H1 (cell line): ENCODE measurements at regions not wholly inside any gene's neighbourhood (a gene's known extent, or its start where the extent isn't known, plus 50 kb on each side); places are given as distances from the start of the nearest gene placed in this dataset.

Experiments
- EGR1 ChIP-seq: IDR thresholded peaks from 2 replicates; pipeline ENCODE4 v1.6.1; 2011; ENCODE audit warnings: low read depth, low read length, borderline replicate concordance
- KDM4A ChIP-seq: IDR thresholded peaks from one replicate; pipeline ENCODE4 v1.7.1; 2012; ENCODE audit warnings: low read depth, mild to moderate bottlenecking, moderate library complexity, low read length, inconsistent platforms; ENCODE audit not compliant: severe bottlenecking
- NANOG ChIP-seq: IDR thresholded peaks from 2 replicates; pipeline ENCODE4 v1.6.1; 2011; ENCODE audit warnings: low read length, low read depth, mild to moderate bottlenecking, inconsistent platforms; ENCODE audit not compliant: insufficient read depth, poor library complexity, severe bottlenecking
- POLR2A ChIP-seq, 2 experiments: IDR thresholded peaks; 1 replicate in 1 of 2; 2 replicates in 1 of 2; pipeline ENCODE4 v1.6.1; 2011; ENCODE audit warnings: low read depth in 2 of 2, low read length in 2 of 2, mild to moderate bottlenecking in 2 of 2; ENCODE audit errors: control extremely low read depth in 1 of 2
- RAD21 ChIP-seq, 2 experiments: IDR thresholded peaks in 1 of 2; conservative IDR thresholded peaks in 1 of 2; 2 replicates each; pipeline ENCODE4 v1.6.1; 2011; ENCODE audit warnings: low read depth in 2 of 2, low read length in 2 of 2, improper control_type of control experiment in 1 of 2, inconsistent platforms in 1 of 2, mild to moderate bottlenecking in 1 of 2, moderate library complexity in 1 of 2
- SAP30 ChIP-seq: fragments of 300-600 bp; sonication (generic); IDR thresholded peaks from 2 replicates; pipeline ENCODE4 v1.7.1; 2012; ENCODE audit warnings: low read length, moderate library complexity, mild to moderate bottlenecking, inconsistent platforms; ENCODE audit not compliant: insufficient read depth, insufficient replicate concordance

- TF ChIP-seq KDM4A (no peak), EGR1 (no peak), RAD21 (IDR thresholded peaks at IDR 0.05 in 1 of 2, conservative IDR thresholded peaks at IDR 0.05 in 1 of 2; ENCODE audit: low read depth in 2 of 2, low read length in 2 of 2) (no peak), NANOG (no peak), SAP30 (no peak), POLR2A (IDR thresholded peaks at IDR 0.05; ENCODE audit: control extremely low read depth in 1 of 2, low read depth in 2 of 2, low read length in 2 of 2) (no peak)
Observed at GRCh38 chr16:63385714-63386432, 1349.6 kb upstream of the CDH8 start (continued).
